Astrocyte (in vitro differentiated cells and primary cell): ENCODE measurements at regions not wholly inside any gene's neighbourhood (a gene's known extent, or its start where the extent isn't known, plus 50 kb on each side); places are given as distances from the start of the nearest gene placed in this dataset.

Experiments
- DNase-seq: peaks from one replicate; pipeline ENCODE4 v3.0.0-alpha.2; 2010; ENCODE audit warnings: low read depth
- FAIRE-seq: peaks from 2 replicates; lab custom pipeline; 2011; peaks lifted over from hg19 to GRCh38; lab: Jason Lieb, UNC
- H2AFZ ChIP-seq: 2 replicates; pipeline ENCODE4 v1.6.0; 2012; ENCODE audit warnings: low read depth, low read length, inconsistent platforms
- H3K27ac ChIP-seq: 2 replicates; pipeline ENCODE4 v1.5.1; 2011; ENCODE audit warnings: low read depth, low read length, inconsistent platforms
- H3K27me3 ChIP-seq: 2 replicates; pipeline ENCODE4 v1.6.0; 2011; ENCODE audit warnings: low read length, inconsistent platforms; ENCODE audit not compliant: insufficient read depth
- H3K36me3 ChIP-seq: 2 replicates; pipeline ENCODE4 v1.5.1; 2011; ENCODE audit warnings: low read length, inconsistent platforms; ENCODE audit not compliant: insufficient read depth
- H3K4me1 ChIP-seq: 2 replicates; pipeline ENCODE4 v1.5.1; 2011; ENCODE audit warnings: low read length, inconsistent platforms; ENCODE audit not compliant: insufficient read depth
- H3K4me2 ChIP-seq: 2 replicates; pipeline ENCODE4 v1.6.0; 2012; ENCODE audit warnings: low read length, inconsistent platforms
- H3K4me3 ChIP-seq: 2 replicates; pipeline ENCODE4 v1.5.1; 2011; ENCODE audit warnings: low read depth, mild to moderate bottlenecking, low read length, inconsistent platforms; ENCODE audit not compliant: insufficient read depth
- H3K79me2 ChIP-seq: 2 replicates; pipeline ENCODE4 v1.6.0; 2012; ENCODE audit warnings: mild to moderate bottlenecking, low read length, inconsistent platforms; ENCODE audit not compliant: insufficient read depth
- H3K9ac ChIP-seq: 2 replicates; pipeline ENCODE4 v1.6.0; 2012; ENCODE audit warnings: mild to moderate bottlenecking, low read length, inconsistent platforms
- H3K9me3 ChIP-seq: 2 replicates; pipeline ENCODE4 v1.5.1; 2012; ENCODE audit warnings: low read depth, mild to moderate bottlenecking, low read length, inconsistent platforms; ENCODE audit not compliant: insufficient read depth
- H4K20me1 ChIP-seq: 2 replicates; pipeline ENCODE4 v1.6.0; 2012; ENCODE audit warnings: low read length, inconsistent platforms; ENCODE audit not compliant: insufficient read depth
- H3K27ac Mint-ChIP-seq: one replicate; pipeline ENCODE4 v1.8.0; 2021; ENCODE audit warnings: mild to moderate bottlenecking, mixed read lengths; ENCODE audit not compliant: unreplicated experiment
- H3K27me3 Mint-ChIP-seq: one replicate; pipeline ENCODE4 v1.8.0; 2021; ENCODE audit warnings: low read depth, mixed read lengths; ENCODE audit not compliant: unreplicated experiment
- H3K36me3 Mint-ChIP-seq: one replicate; pipeline ENCODE4 v1.8.0; 2021; ENCODE audit warnings: low read depth, mixed read lengths; ENCODE audit not compliant: unreplicated experiment
- H3K4me1 Mint-ChIP-seq: one replicate; pipeline ENCODE4 v1.8.0; 2021; ENCODE audit warnings: low read depth, mixed read lengths; ENCODE audit not compliant: unreplicated experiment
- H3K4me3 Mint-ChIP-seq: one replicate; pipeline ENCODE4 v1.8.0; 2021; ENCODE audit warnings: mild to moderate bottlenecking, moderate library complexity, mixed read lengths; ENCODE audit not compliant: unreplicated experiment
- H3K9me3 Mint-ChIP-seq: one replicate; pipeline ENCODE4 v1.8.0; 2021; ENCODE audit warnings: mild to moderate bottlenecking, mixed read lengths; ENCODE audit not compliant: unreplicated experiment
- CTCF ChIP-seq: IDR thresholded peaks from 2 replicates; pipeline ENCODE4 v1.5.1; 2011; ENCODE audit warnings: low read depth, mild to moderate bottlenecking, inconsistent platforms, low read length, moderate library complexity; ENCODE audit not compliant: insufficient read depth
- EZH2 ChIP-seq: IDR thresholded peaks from 2 replicates; pipeline ENCODE4 v1.6.1; 2012; ENCODE audit warnings: mild to moderate bottlenecking, low read length, inconsistent platforms; ENCODE audit not compliant: insufficient read depth

GRCh38 chr3:30269751-30270445 is 336.5 kb upstream of the TGFBR2 start:
- Histone ChIP-seq H3K4me2 (no peak overlapping the region), H3K9me3 (no peaks in the 10 kb centered on the region), H3K36me3 (no peaks in the 10 kb centered on the region), H2AFZ (no peak overlapping the region), H3K4me1 (peaks cover 10% of the 10 kb centered on the region), H3K9ac (no peak overlapping the region), H3K79me2 (no peaks in the 10 kb centered on the region), H3K27ac (no peak overlapping the region), H3K27me3 (no peaks in the 10 kb centered on the region), H3K4me3 (no peak overlapping the region), H4K20me1 (no peaks in the 10 kb centered on the region)
- no peaks in the 10 kb centered on the region for H3K9me3 Mint-ChIP-seq
- H3K4me3 Mint-ChIP-seq, result no peak overlapping the region
- no peaks in the 10 kb centered on the region for H3K27me3 Mint-ChIP-seq
- peaks cover 12% of the 10 kb centered on the region for H3K4me1 Mint-ChIP-seq
- DNase-seq (peak; percentile 72), FAIRE-seq (peak; percentile 43)
- no peak overlapping the region for H3K27ac Mint-ChIP-seq
- no peaks in the 10 kb centered on the region for H3K36me3 Mint-ChIP-seq
- no peak for TF ChIP-seq CTCF

GRCh38 chr3:30271781-30272180 is 334.6 kb upstream of the TGFBR2 start:
- Histone ChIP-seq H3K36me3 (no peaks in the 10 kb centered on the region), H3K27ac (no peak overlapping the region), H3K9me3 (no peaks in the 10 kb centered on the region), H3K4me3 (no peak overlapping the region), H2AFZ (no peak overlapping the region), H3K79me2 (no peaks in the 10 kb centered on the region), H3K27me3 (no peaks in the 10 kb centered on the region), H3K4me1 (peaks cover 10% of the 10 kb centered on the region), H3K4me2 (no peak overlapping the region), H3K9ac (no peak overlapping the region), H4K20me1 (no peaks in the 10 kb centered on the region)
- H3K27ac Mint-ChIP-seq, result no peak overlapping the region
- TF ChIP-seq EZH2 (no peak), CTCF (no peak)
- H3K9me3 Mint-ChIP-seq, result no peaks in the 10 kb centered on the region
- FAIRE-seq, result no peak
- H3K36me3 Mint-ChIP-seq, result no peaks in the 10 kb centered on the region
- no peak for DNase-seq
- peaks cover 8% of the 10 kb centered on the region for H3K4me1 Mint-ChIP-seq
- no peak overlapping the region for H3K4me3 Mint-ChIP-seq
- no peaks in the 10 kb centered on the region for H3K27me3 Mint-ChIP-seq

GRCh38 chr3:30273304-30274072 is 332.9 kb upstream of the TGFBR2 start:
- no peaks in the 10 kb centered on the region for H4K20me1 ChIP-seq
- H3K36me3 ChIP-seq, result no peaks in the 10 kb centered on the region
- no peak overlapping the region for H3K27ac ChIP-seq
- no peak overlapping the region for H3K4me3 ChIP-seq
- FAIRE-seq (no peak), DNase-seq (peak; percentile 73)
- no peak overlapping the region for H3K9ac ChIP-seq
- H3K9me3 ChIP-seq, result peaks cover 3% of the 10 kb centered on the region
- H3K9me3 Mint-ChIP-seq, result peaks cover 4% of the 10 kb centered on the region
- no peaks in the 10 kb centered on the region for H3K79me2 ChIP-seq
- H3K27me3 ChIP-seq, result no peaks in the 10 kb centered on the region
- TF ChIP-seq CTCF (no peak), EZH2 (no peak)
- no peak overlapping the region for H2AFZ ChIP-seq
- peaks cover 5% of the 10 kb centered on the region for H3K4me1 Mint-ChIP-seq
- no peaks in the 10 kb centered on the region for H3K36me3 Mint-ChIP-seq
- H3K4me2 ChIP-seq, result peak overlapping the region; percentile 30
- peaks cover 10% of the 10 kb centered on the region for H3K4me1 ChIP-seq
- no peak overlapping the region for H3K27ac Mint-ChIP-seq
- H3K4me3 Mint-ChIP-seq, result no peak overlapping the region
- H3K27me3 Mint-ChIP-seq, result no peaks in the 10 kb centered on the region
